Ascending aorta (tissue), 2 donors: ENCODE measurements at regions not wholly inside any gene's neighbourhood (a gene's known extent, or its start where the extent isn't known, plus 50 kb on each side); places are given as distances from the start of the nearest gene placed in this dataset.

Experiments
- DNase-seq, 2 donors: peaks; one replicate each; pipeline ENCODE4 v3.0.0-alpha.2; 2019; ENCODE audit warnings: low spot score in 2 of 2
- H3K27ac ChIP-seq, 2 donors: fragments of 200-600 bp; sonication (generic); one replicate each; pipeline ENCODE4 v1.5.1; 2016 to 2017; ENCODE audit warnings: mild to moderate bottlenecking in 1 of 2
- H3K27me3 ChIP-seq: fragments of 200-600 bp; sonication (generic); one replicate; pipeline ENCODE4 v1.5.1; 2017
- H3K36me3 ChIP-seq, 2 donors: fragments of 200-600 bp; sonication (generic); one replicate each; pipeline ENCODE4 v1.5.1; 2016
- H3K4me1 ChIP-seq, 2 donors: fragments of 200-600 bp; sonication (generic); one replicate each; pipeline ENCODE4 v1.5.1; 2016 to 2017; ENCODE audit warnings: mild to moderate bottlenecking in 1 of 2
- H3K4me3 ChIP-seq, 2 donors: fragments of 200-600 bp; sonication (generic); one replicate each; pipeline ENCODE4 v1.5.1; 2016 to 2017; ENCODE audit warnings: mild to moderate bottlenecking in 1 of 2
- H3K9me3 ChIP-seq, 2 donors: fragments of 200-600 bp; sonication (generic); one replicate each; pipeline ENCODE4 v1.5.1; 2016
- CTCF ChIP-seq, 3 experiments: fragments of 200-600 bp in 2 of 3; fragments of 450-650 bp in 1 of 3; sonication (generic) in 2 of 3; IDR thresholded peaks; one replicate each; pipeline ENCODE4 v1.5.1; 2016 to 2019; ENCODE audit warnings: antibody characterized with exemption in 3 of 3, mild to moderate bottlenecking in 1 of 3, moderate library complexity in 1 of 3
- intact Hi-C: fragments of 100-400 bp; cut with DNase I; formaldehyde crosslinking; loops from one replicate; pipeline ENCODE4 v1.15.1; 2023

DNA sequence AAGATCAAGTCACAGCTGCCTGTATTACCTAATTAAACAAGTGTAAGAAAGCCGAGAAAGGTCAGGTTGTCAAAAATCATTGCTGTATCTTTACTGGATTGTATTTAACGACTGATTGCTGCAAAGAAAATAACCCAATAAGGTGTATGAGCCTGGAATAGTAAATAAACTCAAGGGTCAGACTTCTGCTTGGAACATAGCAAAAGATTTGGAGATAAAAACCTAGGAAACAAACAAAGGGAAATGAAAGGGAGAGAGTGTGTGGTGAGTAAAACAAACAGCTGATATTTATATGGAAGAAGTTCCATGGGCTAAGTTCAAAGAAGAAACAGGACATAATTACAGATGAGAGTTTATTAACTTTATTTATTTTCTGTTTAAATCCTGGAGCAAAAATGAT is 354.0 kb downstream of the TLR4 start:
- Histone ChIP-seq H3K36me3 (no peaks in the 10 kb centered on the region), H3K27ac (no peak overlapping the region), H3K4me3 (no peak overlapping the region), H3K27me3 (no peaks in the 10 kb centered on the region), H3K4me1 (no peaks in the 10 kb centered on the region), H3K9me3 (no peaks in the 10 kb centered on the region)
- no peak for TF ChIP-seq CTCF (IDR thresholded peaks at IDR 0.05)
- DNase-seq: no peak
- intact Hi-C loops: no loop called here

GRCh38 chr9:118059484-118060278 is 355.5 kb downstream of the TLR4 start:
- DNase-seq: no peak
- TF ChIP-seq CTCF (IDR thresholded peaks at IDR 0.05): no peak
- Histone ChIP-seq H3K27me3 (no peaks in the 10 kb centered on the region), H3K9me3 (no peaks in the 10 kb centered on the region), H3K36me3 (no peaks in the 10 kb centered on the region), H3K4me3 (no peak overlapping the region), H3K4me1 (no peaks in the 10 kb centered on the region), H3K27ac (no peak overlapping the region)
- intact Hi-C loops: no loop called here

- Histone ChIP-seq H3K27ac (no peak overlapping the region), H3K9me3 (no peaks in the 10 kb centered on the region), H3K36me3 (no peaks in the 10 kb centered on the region), H3K27me3 (no peaks in the 10 kb centered on the region), H3K4me3 (no peak overlapping the region), H3K4me1 (no peaks in the 10 kb centered on the region)
- intact Hi-C loops: no loop called here
- DNase-seq: no peak
- no peak for TF ChIP-seq CTCF (IDR thresholded peaks at IDR 0.05)
Observed at GRCh38 chr9:118083161-118083560, 379.0 kb downstream of the TLR4 start.

GRCh38 chr9:118088090-118088489 is 383.9 kb downstream of the TLR4 start:
- Histone ChIP-seq H3K4me3 (no peak overlapping the region), H3K27me3 (no peaks in the 10 kb centered on the region), H3K9me3 (no peaks in the 10 kb centered on the region), H3K27ac (no peak overlapping the region), H3K4me1 (no peaks in the 10 kb centered on the region), H3K36me3 (no peaks in the 10 kb centered on the region)
- DNase-seq: no peak
- intact Hi-C loops: no loop called here
- no peak for TF ChIP-seq CTCF (IDR thresholded peaks at IDR 0.05)

DNA sequence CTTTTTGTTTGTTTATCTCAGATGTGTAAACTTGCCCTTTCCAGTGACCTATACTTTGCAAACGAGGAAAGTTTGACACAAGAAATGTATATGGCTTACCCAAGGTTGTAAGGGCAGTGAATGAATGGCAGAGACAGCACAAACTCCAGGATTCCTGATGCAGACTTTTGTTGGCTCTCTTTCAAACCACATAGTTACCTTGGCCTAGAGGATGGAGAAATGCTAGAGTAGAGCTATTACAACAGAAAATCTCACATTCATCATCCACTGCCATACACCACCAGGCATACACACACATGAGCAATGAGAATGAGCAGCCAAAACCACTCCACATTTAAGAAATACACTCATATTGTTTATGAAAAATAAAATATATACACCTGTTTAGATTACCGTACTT is 387.0 kb downstream of the TLR4 start:
- Histone ChIP-seq H3K4me3 (no peak overlapping the region), H3K27ac (no peak overlapping the region), H3K36me3 (no peaks in the 10 kb centered on the region), H3K9me3 (no peaks in the 10 kb centered on the region), H3K4me1 (no peaks in the 10 kb centered on the region), H3K27me3 (no peaks in the 10 kb centered on the region)
- intact Hi-C loops: no loop called here
- no peak for TF ChIP-seq CTCF (IDR thresholded peaks at IDR 0.05)
- DNase-seq: no peak
